Stimulated activated CD4-positive, alpha-beta T cell treated with anti-CD3 and anti-CD28 coated beads, Interleukin-1b, Interleukin-23, amount 100 ng/mL, for 48 hours (primary cell): ENCODE measurements at regions not wholly inside any gene's neighbourhood (a gene's known extent, or its start where the extent isn't known, plus 50 kb on each side); places are given as distances from the start of the nearest gene placed in this dataset.

ENCODE experiments used
- DNase-seq: peaks from one replicate; pipeline ENCODE4 v3.0.0-alpha.2; 2020

GRCh38 chr5:155434681-155435080 lies 421.1 kb downstream of the KIF4B start:
- no peak for DNase-seq

GRCh38 chr5:155441849-155442248 lies 428.3 kb downstream of the KIF4B start:
- no peak for DNase-seq

- DNase-seq, result no peak
Observed at GRCh38 chr5:155451106-155451505, 437.6 kb downstream of the KIF4B start.

GRCh38 chr5:155455791-155456514 lies 442.4 kb downstream of the KIF4B start:
- DNase-seq, result no peak

GRCh38 chr5:155459889-155460500 lies 446.4 kb downstream of the KIF4B start:
- DNase-seq, result no peak

- DNase-seq, result no peak
Observed at GRCh38 chr5:155460501-155460931, 447.0 kb downstream of the KIF4B start.

- DNase-seq, result no peak
Observed at GRCh38 chr5:155461304-155461703, 447.7 kb downstream of the KIF4B start.

GRCh38 chr5:155466851-155467250 lies 453.3 kb downstream of the KIF4B start:
- DNase-seq, result no peak

- no peak for DNase-seq
Observed at GRCh38 chr5:155471027-155471426, 457.5 kb downstream of the KIF4B start.

- no peak for DNase-seq
Observed at GRCh38 chr5:155472780-155473179, 459.2 kb downstream of the KIF4B start.

- DNase-seq, result no peak
Observed at GRCh38 chr5:155475318-155475717, 461.8 kb downstream of the KIF4B start.

GRCh38 chr5:155480731-155481131 lies 467.2 kb downstream of the KIF4B start:
- no peak for DNase-seq

- no peak for DNase-seq
Observed at GRCh38 chr5:155481182-155481581, 467.6 kb downstream of the KIF4B start.

GRCh38 chr5:155482428-155482827 lies 468.9 kb downstream of the KIF4B start:
- DNase-seq, result no peak

GRCh38 chr5:155485386-155485785 lies 471.8 kb downstream of the KIF4B start:
- no peak for DNase-seq

- no peak for DNase-seq
Observed at GRCh38 chr5:155489949-155490348, 476.4 kb downstream of the KIF4B start.

- DNase-seq, result no peak
Observed at GRCh38 chr5:155492191-155492590, 478.6 kb downstream of the KIF4B start.

- no peak for DNase-seq
Observed at GRCh38 chr5:155504606-155505005, 491.1 kb downstream of the KIF4B start.

- no peak for DNase-seq
Observed at GRCh38 chr5:155507363-155507762, 493.8 kb downstream of the KIF4B start.

GRCh38 chr5:155508673-155509072 lies 495.1 kb downstream of the KIF4B start:
- DNase-seq, result no peak

GRCh38 chr5:155512329-155512728 lies 498.8 kb downstream of the KIF4B start:
- DNase-seq, result no peak

- no peak for DNase-seq
Observed at GRCh38 chr5:155514105-155514563, 500.6 kb downstream of the KIF4B start.

- no peak for DNase-seq
Observed at GRCh38 chr5:155522540-155522939, 509.0 kb downstream of the KIF4B start.

GRCh38 chr5:155529362-155529761 lies 515.8 kb downstream of the KIF4B start:
- DNase-seq, result no peak

GRCh38 chr5:155530046-155530445 lies 516.5 kb downstream of the KIF4B start:
- DNase-seq, result no peak
